ENCODE measurements at regions not wholly inside any gene's neighbourhood (a gene's known extent, or its start where the extent isn't known, plus 50 kb on each side); places are given as distances from the start of the nearest gene placed in this dataset.

DNA sequence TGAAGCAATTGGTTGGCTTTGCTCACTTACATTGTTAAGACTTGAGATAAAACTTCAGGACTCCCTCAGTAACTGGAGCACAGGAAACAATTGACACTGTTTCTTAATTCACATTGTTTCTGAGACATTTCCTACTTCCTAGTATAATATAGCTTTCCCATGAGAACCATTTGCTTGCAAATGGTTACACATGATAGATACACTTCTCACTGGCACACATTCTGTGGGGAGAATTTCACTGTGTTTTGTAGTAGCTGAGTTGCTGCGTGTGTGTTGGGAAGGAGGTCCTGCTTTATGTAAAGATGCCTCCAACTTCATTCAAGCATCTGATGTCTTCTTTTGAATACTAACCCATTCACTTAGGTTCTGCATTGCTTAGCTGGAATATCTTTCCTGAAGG, 85.3 kb upstream of the SLC4A4 start:
- TF ChIP-seq, protein P1, sequence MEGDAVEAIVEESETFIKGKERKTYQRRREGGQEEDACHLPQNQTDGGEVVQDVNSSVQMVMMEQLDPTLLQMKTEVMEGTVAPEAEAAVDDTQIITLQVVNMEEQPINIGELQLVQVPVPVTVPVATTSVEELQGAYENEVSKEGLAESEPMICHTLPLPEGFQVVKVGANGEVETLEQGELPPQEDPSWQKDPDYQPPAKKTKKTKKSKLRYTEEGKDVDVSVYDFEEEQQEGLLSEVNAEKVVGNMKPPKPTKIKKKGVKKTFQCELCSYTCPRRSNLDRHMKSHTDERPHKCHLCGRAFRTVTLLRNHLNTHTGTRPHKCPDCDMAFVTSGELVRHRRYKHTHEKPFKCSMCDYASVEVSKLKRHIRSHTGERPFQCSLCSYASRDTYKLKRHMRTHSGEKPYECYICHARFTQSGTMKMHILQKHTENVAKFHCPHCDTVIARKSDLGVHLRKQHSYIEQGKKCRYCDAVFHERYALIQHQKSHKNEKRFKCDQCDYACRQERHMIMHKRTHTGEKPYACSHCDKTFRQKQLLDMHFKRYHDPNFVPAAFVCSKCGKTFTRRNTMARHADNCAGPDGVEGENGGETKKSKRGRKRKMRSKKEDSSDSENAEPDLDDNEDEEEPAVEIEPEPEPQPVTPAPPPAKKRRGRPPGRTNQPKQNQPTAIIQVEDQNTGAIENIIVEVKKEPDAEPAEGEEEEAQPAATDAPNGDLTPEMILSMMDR (IDR thresholded peaks at IDR 0.05; ENCODE audit: low read length): no peak
- no peak for TF ChIP-seq EZH2 (IDR thresholded peaks at IDR 0.05; ENCODE audit: borderline replicate concordance, low read length)

Data from OCI-LY1 (cell line).